ENCODE measurements at regions not wholly inside any gene's neighbourhood (a gene's known extent, or its start where the extent isn't known, plus 50 kb on each side); places are given as distances from the start of the nearest gene placed in this dataset.
"Not testable (repeated sequence)": the region's sequence is repeated elsewhere in the genome, so short reads cannot be mapped to it uniquely, and the experiment has no call there.

- DNase-seq (ENCODE audit: low read depth, low spot score) (no peak), FAIRE-seq (no peak)
- H2AFZ ChIP-seq (ENCODE audit: control insufficient read depth, low read length), result no peak overlapping the region
- no peaks in the 10 kb centered on the region for H3K27me3 ChIP-seq (ENCODE audit: control insufficient read depth, extremely low read depth, insufficient read depth, low read length)
- no peaks in the 10 kb centered on the region for H3K36me3 ChIP-seq (ENCODE audit: control insufficient read depth in 2 of 2, extremely low read depth in 1 of 2, insufficient read depth in 2 of 2, low read length in 2 of 2)
- H3K79me2 ChIP-seq (ENCODE audit: control insufficient read depth, insufficient read depth, low read length), result no peaks in the 10 kb centered on the region
- dilution Hi-C loops (cut with MboI; ENCODE audit: extremely low pct_ligation_motif_present, low sequenced_read_pairs), result no loop called here
- no peaks in the 10 kb centered on the region for H3K4me1 ChIP-seq (ENCODE audit: control insufficient read depth, extremely low read depth, insufficient read depth, low read length)
- no peaks in the 10 kb centered on the region for H3K9me3 ChIP-seq (ENCODE audit: control insufficient read depth, low read depth, low read length)
- H3K9me1 ChIP-seq (ENCODE audit: control insufficient read depth, extremely low read depth, insufficient read depth, low read length), result no peaks in the 10 kb centered on the region
- H3K4me2 ChIP-seq (ENCODE audit: control insufficient read depth, extremely low read depth, insufficient read depth, low read depth, low read length), result no peak overlapping the region
- H4K20me1 ChIP-seq (ENCODE audit: control insufficient read depth, extremely low read depth, insufficient read depth, low read length), result no peaks in the 10 kb centered on the region
- H3K9ac ChIP-seq (ENCODE audit: control insufficient read depth, extremely low read depth, insufficient read depth, low read length), result no peak overlapping the region
- H3K27ac ChIP-seq (ENCODE audit: control insufficient read depth, insufficient read depth, low read length), result no peak overlapping the region
- TF ChIP-seq CTCF (optimal IDR thresholded peaks at IDR 0.05 in 1 of 3, IDR thresholded peaks at IDR 0.05 in 1 of 3, conservative IDR thresholded peaks at IDR 0.05 in 1 of 3; ENCODE audit: extremely low read depth in 1 of 3, insufficient read depth in 2 of 3, low read length in 3 of 3) (no peak), EZH2 (IDR thresholded peaks at IDR 0.05; ENCODE audit: low read length) (no peak)
- no peak overlapping the region for H3K4me3 ChIP-seq (ENCODE audit: control insufficient read depth in 2 of 3, extremely low read depth in 1 of 3, insufficient read depth in 2 of 3, low read depth in 1 of 3, low read length in 3 of 3)
Measured at GRCh38 chr22:33160525-33160924, 102.3 kb upstream of the SYN3 start.

- H3K9me1 ChIP-seq (ENCODE audit: control insufficient read depth, extremely low read depth, insufficient read depth, low read length); H3K4me3 ChIP-seq (ENCODE audit: control insufficient read depth in 2 of 3, extremely low read depth in 1 of 3, insufficient read depth in 2 of 3, low read depth in 1 of 3, low read length in 3 of 3); H3K4me1 ChIP-seq (ENCODE audit: control insufficient read depth, extremely low read depth, insufficient read depth, low read length); FAIRE-seq; dilution Hi-C loops (cut with MboI; ENCODE audit: extremely low pct_ligation_motif_present, low sequenced_read_pairs); DNase-seq (ENCODE audit: low read depth, low spot score); H3K27me3 ChIP-seq (ENCODE audit: control insufficient read depth, extremely low read depth, insufficient read depth, low read length); H4K20me1 ChIP-seq (ENCODE audit: control insufficient read depth, extremely low read depth, insufficient read depth, low read length); H3K9me3 ChIP-seq (ENCODE audit: control insufficient read depth, low read depth, low read length); H3K4me2 ChIP-seq (ENCODE audit: control insufficient read depth, extremely low read depth, insufficient read depth, low read depth, low read length); H3K27ac ChIP-seq (ENCODE audit: control insufficient read depth, insufficient read depth, low read length); H3K9ac ChIP-seq (ENCODE audit: control insufficient read depth, extremely low read depth, insufficient read depth, low read length); H2AFZ ChIP-seq (ENCODE audit: control insufficient read depth, low read length); H3K79me2 ChIP-seq (ENCODE audit: control insufficient read depth, insufficient read depth, low read length); H3K36me3 ChIP-seq (ENCODE audit: control insufficient read depth in 2 of 2, extremely low read depth in 1 of 2, insufficient read depth in 2 of 2, low read length in 2 of 2): not testable (repeated sequence)
Measured at GRCh38 chr22:33154967-33155366, 96.8 kb upstream of the SYN3 start.

- Histone ChIP-seq H3K4me2 (ENCODE audit: control insufficient read depth, extremely low read depth, insufficient read depth, low read depth, low read length) (no peak overlapping the region), H3K79me2 (ENCODE audit: control insufficient read depth, insufficient read depth, low read length) (no peaks in the 10 kb centered on the region), H3K9me1 (ENCODE audit: control insufficient read depth, extremely low read depth, insufficient read depth, low read length) (no peaks in the 10 kb centered on the region), H3K27ac (ENCODE audit: control insufficient read depth, insufficient read depth, low read length) (no peak overlapping the region), H3K4me3 (ENCODE audit: control insufficient read depth in 2 of 3, extremely low read depth in 1 of 3, insufficient read depth in 2 of 3, low read depth in 1 of 3, low read length in 3 of 3) (no peak overlapping the region), H3K4me1 (ENCODE audit: control insufficient read depth, extremely low read depth, insufficient read depth, low read length) (no peaks in the 10 kb centered on the region), H3K9ac (ENCODE audit: control insufficient read depth, extremely low read depth, insufficient read depth, low read length) (no peak overlapping the region), H2AFZ (ENCODE audit: control insufficient read depth, low read length) (no peak overlapping the region), H3K27me3 (ENCODE audit: control insufficient read depth, extremely low read depth, insufficient read depth, low read length) (no peaks in the 10 kb centered on the region), H3K36me3 (ENCODE audit: control insufficient read depth in 2 of 2, extremely low read depth in 1 of 2, insufficient read depth in 2 of 2, low read length in 2 of 2) (no peaks in the 10 kb centered on the region), H3K9me3 (ENCODE audit: control insufficient read depth, low read depth, low read length) (no peaks in the 10 kb centered on the region), H4K20me1 (ENCODE audit: control insufficient read depth, extremely low read depth, insufficient read depth, low read length) (no peaks in the 10 kb centered on the region)
- dilution Hi-C loops (cut with MboI; ENCODE audit: extremely low pct_ligation_motif_present, low sequenced_read_pairs), result no loop called here
- TF ChIP-seq CTCF (optimal IDR thresholded peaks at IDR 0.05 in 1 of 3, IDR thresholded peaks at IDR 0.05 in 1 of 3, conservative IDR thresholded peaks at IDR 0.05 in 1 of 3; ENCODE audit: extremely low read depth in 1 of 3, insufficient read depth in 2 of 3, low read length in 3 of 3), result no peak
- no peak for TF ChIP-seq EZH2 (IDR thresholded peaks at IDR 0.05; ENCODE audit: low read length)
- no peak for DNase-seq (ENCODE audit: low read depth, low spot score)
- no peak for FAIRE-seq
Measured at GRCh38 chr22:33149611-33150010, 91.4 kb upstream of the SYN3 start.

Measured in keratinocyte (primary cell).